ENCODE measurements at regions not wholly inside any gene's neighbourhood (a gene's known extent, or its start where the extent isn't known, plus 50 kb on each side); places are given as distances from the start of the nearest gene placed in this dataset.
"Not testable (repeated sequence)": the region's sequence is repeated elsewhere in the genome, so short reads cannot be mapped to it uniquely, and the experiment has no call there.

- no peak overlapping the region for H4K12ac ChIP-seq (ENCODE audit: low read depth, low read length)
- no peak overlapping the region for H3K27ac ChIP-seq (ENCODE audit: low read depth, low read length)
- H3K18ac ChIP-seq (ENCODE audit: low read length): no peak overlapping the region
- no CpG with 5 or more reads among the region's 5 CpGs for WGBS (ENCODE audit: extremely low coverage, insufficient coverage, insufficient read length)
- no peak overlapping the region for H3K4me3 ChIP-seq (ENCODE audit: low read depth, low read length)
- no peak overlapping the region for H3K23ac ChIP-seq (ENCODE audit: low read length)
- no peaks in the 10 kb centered on the region for H3K36me3 ChIP-seq (ENCODE audit: control insufficient read depth in 1 of 2, insufficient read depth in 2 of 2, low read length in 2 of 2)
- no peaks in the 10 kb centered on the region for H3K79me2 ChIP-seq (ENCODE audit: control insufficient read depth, insufficient read depth, low read length, poor library complexity)
- no peak overlapping the region for H3K4me2 ChIP-seq (ENCODE audit: low read length)
- no peak overlapping the region for H3K4ac ChIP-seq (ENCODE audit: low read depth, low read length)
- H3K9ac ChIP-seq (ENCODE audit: low read length): no peak overlapping the region
- no peak overlapping the region for H4K8ac ChIP-seq (ENCODE audit: low read depth, low read length)
- no peak overlapping the region for H2BK5ac ChIP-seq (ENCODE audit: low read depth, low read length, poor library complexity)
- no peaks in the 10 kb centered on the region for H3K4me1 ChIP-seq (ENCODE audit: control insufficient read depth in 1 of 2, insufficient read depth in 2 of 2, low read length in 2 of 2)
- peak overlapping the region; percentile 30 for H2BK12ac ChIP-seq (ENCODE audit: low read length)
- H4K91ac ChIP-seq (ENCODE audit: low read depth, low read length): peak overlapping the region; percentile 28
- no peaks in the 10 kb centered on the region for H3K27me3 ChIP-seq (ENCODE audit: insufficient read depth, low read length)
- no peak overlapping the region for H2AK5ac ChIP-seq (ENCODE audit: low read length)
- peaks cover 2% of the 10 kb centered on the region for H3K9me3 ChIP-seq (ENCODE audit: insufficient read depth, low read depth, low read length)
- no peak for DNase-seq
- H3K79me1 ChIP-seq (ENCODE audit: low read length): peaks cover 2% of the 10 kb centered on the region
- no peak overlapping the region for H2AFZ ChIP-seq (ENCODE audit: insufficient read depth, low read length, poor library complexity)
- no peak overlapping the region for H2BK120ac ChIP-seq (ENCODE audit: insufficient read depth, low read length, poor library complexity)
- H3K14ac ChIP-seq (ENCODE audit: low read length): no peak overlapping the region
Observed at GRCh38 chr3:177622982-177623617, 425.8 kb upstream of the TBL1XR1 start.

- Histone ChIP-seq H3K4me2 (ENCODE audit: low read length) (no peak overlapping the region), H4K91ac (ENCODE audit: low read depth, low read length) (no peak overlapping the region), H4K12ac (ENCODE audit: low read depth, low read length) (no peak overlapping the region), H3K27ac (ENCODE audit: low read depth, low read length) (no peak overlapping the region), H2AFZ (ENCODE audit: insufficient read depth, low read length, poor library complexity) (no peak overlapping the region), H2BK5ac (ENCODE audit: low read depth, low read length, poor library complexity) (no peak overlapping the region), H2BK12ac (ENCODE audit: low read length) (no peak overlapping the region), H3K4me3 (ENCODE audit: low read depth, low read length) (no peak overlapping the region), H2AK5ac (ENCODE audit: low read length) (no peak overlapping the region), H4K8ac (ENCODE audit: low read depth, low read length) (no peak overlapping the region), H3K79me1 (ENCODE audit: low read length) (peaks cover 2% of the 10 kb centered on the region), H3K18ac (ENCODE audit: low read length) (no peak overlapping the region), H3K27me3 (ENCODE audit: insufficient read depth, low read length) (no peaks in the 10 kb centered on the region), H3K23ac (ENCODE audit: low read length) (no peak overlapping the region), H3K79me2 (ENCODE audit: control insufficient read depth, insufficient read depth, low read length, poor library complexity) (no peaks in the 10 kb centered on the region), H3K4me1 (ENCODE audit: control insufficient read depth in 1 of 2, insufficient read depth in 2 of 2, low read length in 2 of 2) (no peaks in the 10 kb centered on the region), H2BK120ac (ENCODE audit: insufficient read depth, low read length, poor library complexity) (no peak overlapping the region), H3K9me3 (ENCODE audit: insufficient read depth, low read depth, low read length) (peaks cover 2% of the 10 kb centered on the region), H3K36me3 (ENCODE audit: control insufficient read depth in 1 of 2, insufficient read depth in 2 of 2, low read length in 2 of 2) (no peaks in the 10 kb centered on the region), H3K14ac (ENCODE audit: low read length) (no peak overlapping the region), H3K9ac (ENCODE audit: low read length) (no peak overlapping the region), H3K4ac (ENCODE audit: low read depth, low read length) (no peak overlapping the region)
- no CpG with 5 or more reads among the region's 13 CpGs for WGBS (ENCODE audit: extremely low coverage, insufficient coverage, insufficient read length)
- DNase-seq: no peak
Observed at GRCh38 chr3:177624528-177625495, 427.5 kb upstream of the TBL1XR1 start.

- Histone ChIP-seq H3K27me3 (ENCODE audit: insufficient read depth, low read length) (no peaks in the 10 kb centered on the region), H2BK5ac (ENCODE audit: low read depth, low read length, poor library complexity) (no peak overlapping the region), H3K18ac (ENCODE audit: low read length) (no peak overlapping the region), H3K9ac (ENCODE audit: low read length) (no peak overlapping the region), H4K8ac (ENCODE audit: low read depth, low read length) (no peak overlapping the region), H3K36me3 (ENCODE audit: control insufficient read depth in 1 of 2, insufficient read depth in 2 of 2, low read length in 2 of 2) (no peaks in the 10 kb centered on the region), H4K91ac (ENCODE audit: low read depth, low read length) (no peak overlapping the region), H3K4ac (ENCODE audit: low read depth, low read length) (no peak overlapping the region), H3K79me1 (ENCODE audit: low read length) (peaks cover 2% of the 10 kb centered on the region), H4K12ac (ENCODE audit: low read depth, low read length) (no peak overlapping the region), H2BK120ac (ENCODE audit: insufficient read depth, low read length, poor library complexity) (no peak overlapping the region), H3K27ac (ENCODE audit: low read depth, low read length) (no peak overlapping the region), H3K4me1 (ENCODE audit: control insufficient read depth in 1 of 2, insufficient read depth in 2 of 2, low read length in 2 of 2) (no peaks in the 10 kb centered on the region), H3K14ac (ENCODE audit: low read length) (no peak overlapping the region), H3K23ac (ENCODE audit: low read length) (no peak overlapping the region), H3K9me3 (ENCODE audit: insufficient read depth, low read depth, low read length) (peaks cover 2% of the 10 kb centered on the region), H3K4me3 (ENCODE audit: low read depth, low read length) (no peak overlapping the region), H2AK5ac (ENCODE audit: low read length) (no peak overlapping the region), H3K79me2 (ENCODE audit: control insufficient read depth, insufficient read depth, low read length, poor library complexity) (no peaks in the 10 kb centered on the region), H3K4me2 (ENCODE audit: low read length) (no peak overlapping the region), H2BK12ac (ENCODE audit: low read length) (no peak overlapping the region), H2AFZ (ENCODE audit: insufficient read depth, low read length, poor library complexity) (no peak overlapping the region)
- no peak for DNase-seq
- WGBS (ENCODE audit: extremely low coverage, insufficient coverage, insufficient read length): no CpG with 5 or more reads among the region's 2 CpGs
Observed at GRCh38 chr3:177626045-177626444, 428.8 kb upstream of the TBL1XR1 start.

- H3K18ac ChIP-seq (ENCODE audit: low read length); H3K14ac ChIP-seq (ENCODE audit: low read length); H3K79me1 ChIP-seq (ENCODE audit: low read length); H3K27me3 ChIP-seq (ENCODE audit: insufficient read depth, low read length); DNase-seq; H2AK5ac ChIP-seq (ENCODE audit: low read length); H3K9ac ChIP-seq (ENCODE audit: low read length); H3K36me3 ChIP-seq (ENCODE audit: control insufficient read depth in 1 of 2, insufficient read depth in 2 of 2, low read length in 2 of 2); H3K79me2 ChIP-seq (ENCODE audit: control insufficient read depth, insufficient read depth, low read length, poor library complexity); H2AFZ ChIP-seq (ENCODE audit: insufficient read depth, low read length, poor library complexity); H2BK12ac ChIP-seq (ENCODE audit: low read length); H3K27ac ChIP-seq (ENCODE audit: low read depth, low read length); H2BK5ac ChIP-seq (ENCODE audit: low read depth, low read length, poor library complexity); H3K4me3 ChIP-seq (ENCODE audit: low read depth, low read length); H4K8ac ChIP-seq (ENCODE audit: low read depth, low read length); H4K91ac ChIP-seq (ENCODE audit: low read depth, low read length); H3K4me1 ChIP-seq (ENCODE audit: control insufficient read depth in 1 of 2, insufficient read depth in 2 of 2, low read length in 2 of 2); H3K23ac ChIP-seq (ENCODE audit: low read length); H3K4ac ChIP-seq (ENCODE audit: low read depth, low read length); H2BK120ac ChIP-seq (ENCODE audit: insufficient read depth, low read length, poor library complexity); H3K4me2 ChIP-seq (ENCODE audit: low read length); H4K12ac ChIP-seq (ENCODE audit: low read depth, low read length); H3K9me3 ChIP-seq (ENCODE audit: insufficient read depth, low read depth, low read length): not testable (repeated sequence)
Observed at GRCh38 chr3:177628095-177628719, 430.9 kb upstream of the TBL1XR1 start.

All from trophoblast cell (in vitro differentiated cells and primary cell).